ENCODE measurements at regions not wholly inside any gene's neighbourhood (a gene's known extent, or its start where the extent isn't known, plus 50 kb on each side); places are given as distances from the start of the nearest gene placed in this dataset.

DNA sequence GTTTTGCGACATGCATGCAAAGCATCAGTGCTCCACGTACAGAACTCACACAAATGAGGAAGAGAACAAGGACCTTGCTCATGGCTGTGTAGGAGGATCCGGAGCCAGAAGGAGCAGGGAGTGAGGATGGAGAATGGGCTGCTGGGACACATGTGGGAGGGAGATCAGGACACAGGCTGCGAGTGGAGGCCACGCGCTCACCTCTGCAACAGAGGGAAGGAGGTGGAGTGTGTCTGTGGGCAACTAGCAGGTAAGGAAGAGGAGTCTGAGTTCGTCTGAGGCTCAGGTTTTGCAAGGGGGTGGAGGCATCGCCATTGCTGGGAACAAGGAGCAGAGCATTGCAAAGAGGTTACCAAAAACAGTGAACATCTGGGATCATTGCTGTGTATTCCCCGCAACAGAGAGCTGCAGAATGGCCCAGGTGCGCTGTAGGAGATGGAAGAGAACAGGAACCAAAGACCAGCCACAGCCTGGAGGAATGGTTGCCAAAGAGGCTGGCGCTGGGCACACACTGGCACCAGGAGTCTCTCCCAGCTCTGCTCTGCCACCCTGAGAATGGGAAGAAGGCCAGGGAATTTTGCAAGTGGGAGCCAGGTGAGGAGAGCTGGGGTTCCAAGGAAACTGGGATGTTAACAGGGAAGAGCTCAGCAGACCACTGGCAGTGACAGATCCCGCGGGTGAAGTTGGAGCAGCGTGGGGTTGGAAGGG, 90.0 kb upstream of the RPS6KA2 start:
- Histone ChIP-seq H3K4me3 (no peak overlapping the region), H3K27ac (no peak overlapping the region), H3K36me3 (no peaks in the 10 kb centered on the region), H3K27me3 (no peaks in the 10 kb centered on the region), H3K4me1 (no peaks in the 10 kb centered on the region), H3K9me3 (peaks cover 0 to 1% (median 0%) of the 10 kb centered on the region in 4 donors)
- no peak for TF ChIP-seq POLR2A (IDR thresholded peaks at IDR 0.05)
- TF ChIP-seq, protein P1, sequence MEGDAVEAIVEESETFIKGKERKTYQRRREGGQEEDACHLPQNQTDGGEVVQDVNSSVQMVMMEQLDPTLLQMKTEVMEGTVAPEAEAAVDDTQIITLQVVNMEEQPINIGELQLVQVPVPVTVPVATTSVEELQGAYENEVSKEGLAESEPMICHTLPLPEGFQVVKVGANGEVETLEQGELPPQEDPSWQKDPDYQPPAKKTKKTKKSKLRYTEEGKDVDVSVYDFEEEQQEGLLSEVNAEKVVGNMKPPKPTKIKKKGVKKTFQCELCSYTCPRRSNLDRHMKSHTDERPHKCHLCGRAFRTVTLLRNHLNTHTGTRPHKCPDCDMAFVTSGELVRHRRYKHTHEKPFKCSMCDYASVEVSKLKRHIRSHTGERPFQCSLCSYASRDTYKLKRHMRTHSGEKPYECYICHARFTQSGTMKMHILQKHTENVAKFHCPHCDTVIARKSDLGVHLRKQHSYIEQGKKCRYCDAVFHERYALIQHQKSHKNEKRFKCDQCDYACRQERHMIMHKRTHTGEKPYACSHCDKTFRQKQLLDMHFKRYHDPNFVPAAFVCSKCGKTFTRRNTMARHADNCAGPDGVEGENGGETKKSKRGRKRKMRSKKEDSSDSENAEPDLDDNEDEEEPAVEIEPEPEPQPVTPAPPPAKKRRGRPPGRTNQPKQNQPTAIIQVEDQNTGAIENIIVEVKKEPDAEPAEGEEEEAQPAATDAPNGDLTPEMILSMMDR (IDR thresholded peaks at IDR 0.05): no peak
- DNase-seq: no peak

DNA sequence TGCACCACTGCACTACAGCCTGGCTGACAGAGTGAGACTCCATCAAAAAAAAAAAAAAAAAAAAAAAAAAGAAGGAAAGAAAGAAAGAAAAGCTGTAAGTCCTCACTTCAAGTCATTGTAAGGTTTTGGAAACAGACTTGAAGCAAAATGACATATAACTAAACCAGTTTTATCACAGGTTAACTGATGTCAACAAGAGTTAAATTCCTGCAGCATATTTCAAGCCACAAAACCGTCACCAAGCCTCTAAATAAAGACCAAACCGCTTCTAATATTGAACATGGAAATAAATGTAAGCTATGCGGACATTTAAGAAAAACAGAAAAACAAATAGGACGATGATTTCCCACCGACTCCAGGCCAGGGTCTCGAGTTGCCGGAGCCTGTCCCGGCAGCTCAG, 88.9 kb upstream of the RPS6KA2 start:
- H3K27ac ChIP-seq: no peak overlapping the region
- peaks cover 0 to 4% (median 0%) of the 10 kb centered on the region in 4 donors for H3K9me3 ChIP-seq
- DNase-seq: no peak
- H3K27me3 ChIP-seq: no peaks in the 10 kb centered on the region
- no peak overlapping the region for H3K4me3 ChIP-seq
- TF ChIP-seq, protein P1 (IDR thresholded peaks at IDR 0.05): no peak
- TF ChIP-seq POLR2A (IDR thresholded peaks at IDR 0.05): no peak
- no peaks in the 10 kb centered on the region for H3K36me3 ChIP-seq
- no peaks in the 10 kb centered on the region for H3K4me1 ChIP-seq

DNA sequence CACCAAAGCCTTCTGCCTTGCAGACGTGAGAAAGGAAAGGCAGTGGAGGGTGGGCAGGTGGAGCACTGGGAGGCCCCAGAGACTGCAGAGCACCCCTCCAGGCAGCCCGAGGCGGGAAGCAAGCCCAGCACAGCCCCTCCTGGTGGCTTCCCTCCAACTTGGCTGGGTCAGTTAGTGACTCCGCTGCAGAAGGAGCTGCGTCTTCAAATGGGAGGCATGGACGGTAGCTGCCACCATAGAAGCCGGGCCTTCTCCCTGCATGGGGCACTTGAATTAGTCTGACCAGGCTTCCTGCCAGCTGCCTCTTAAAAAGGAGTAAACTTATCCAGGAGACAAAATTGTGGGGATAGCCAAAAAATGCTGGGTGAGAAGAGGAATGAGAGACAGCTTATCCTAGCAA, 88.0 kb upstream of the RPS6KA2 start:
- Histone ChIP-seq H3K9me3 (peaks cover 0 to 4% (median 0%) of the 10 kb centered on the region in 4 donors), H3K27me3 (no peaks in the 10 kb centered on the region), H3K4me3 (no peak overlapping the region), H3K36me3 (no peaks in the 10 kb centered on the region), H3K27ac (no peak overlapping the region), H3K4me1 (no peaks in the 10 kb centered on the region)
- no peak for DNase-seq
- TF ChIP-seq, protein P1 (IDR thresholded peaks at IDR 0.05): no peak
- TF ChIP-seq POLR2A (IDR thresholded peaks at IDR 0.05): no peak

DNA sequence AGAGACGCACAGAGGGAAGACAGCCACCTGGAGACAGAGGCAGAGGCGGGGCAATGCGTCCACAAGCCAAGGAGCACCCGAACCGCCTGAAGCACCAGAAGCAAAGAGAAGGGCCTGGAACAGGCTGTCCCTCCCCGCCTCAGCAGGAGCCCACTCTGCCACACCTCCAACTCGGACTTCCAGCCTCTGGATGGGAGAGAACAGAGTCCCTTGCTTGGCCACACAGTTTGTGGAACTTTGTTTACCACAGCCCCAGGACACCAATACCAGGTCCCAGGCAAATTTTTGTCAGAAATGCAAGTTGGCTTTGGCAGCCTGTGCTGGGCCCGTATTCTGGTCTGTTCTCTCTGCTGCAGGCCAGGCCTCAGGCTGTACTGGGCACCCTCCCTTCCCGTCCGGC, 87.5 kb upstream of the RPS6KA2 start:
- TF ChIP-seq, protein P1 (IDR thresholded peaks at IDR 0.05): no peak
- no peak for TF ChIP-seq POLR2A (IDR thresholded peaks at IDR 0.05)
- DNase-seq: no peak
- no peaks in the 10 kb centered on the region for H3K36me3 ChIP-seq
- H3K27ac ChIP-seq: no peak overlapping the region
- no peaks in the 10 kb centered on the region for H3K4me1 ChIP-seq
- H3K27me3 ChIP-seq: no peaks in the 10 kb centered on the region
- no peak overlapping the region for H3K4me3 ChIP-seq
- peaks cover 0 to 4% (median 0%) of the 10 kb centered on the region in 4 donors for H3K9me3 ChIP-seq

DNA sequence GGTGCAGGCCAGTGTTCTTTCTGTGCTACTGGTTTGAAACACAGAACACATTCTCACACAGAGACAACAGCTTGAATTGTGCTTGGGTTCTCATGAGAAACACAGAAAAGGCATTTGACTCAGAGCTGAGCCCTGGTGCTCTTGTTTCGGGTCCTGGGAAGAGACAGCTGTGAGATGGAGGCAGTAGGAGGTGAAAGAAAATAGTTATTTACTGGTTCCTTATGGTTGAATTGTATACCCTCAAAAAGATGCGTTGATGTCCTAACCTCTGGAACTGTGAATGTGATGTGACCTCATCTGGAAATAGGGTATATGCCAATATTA, 87.1 kb upstream of the RPS6KA2 start:
- Histone ChIP-seq H3K4me1 (no peaks in the 10 kb centered on the region), H3K4me3 (no peak overlapping the region), H3K9me3 (peaks cover 0 to 4% (median 0%) of the 10 kb centered on the region in 4 donors), H3K27me3 (no peaks in the 10 kb centered on the region), H3K27ac (no peak overlapping the region), H3K36me3 (no peaks in the 10 kb centered on the region)
- TF ChIP-seq, protein P1 (IDR thresholded peaks at IDR 0.05): no peak
- TF ChIP-seq POLR2A (IDR thresholded peaks at IDR 0.05): no peak
- no peak for DNase-seq
